Ovary (tissue), 7 donors: ENCODE measurements at regions not wholly inside any gene's neighbourhood (a gene's known extent, or its start where the extent isn't known, plus 50 kb on each side); places are given as distances from the start of the nearest gene placed in this dataset.

ENCODE experiments used
- DNase-seq, 5 donors: peaks; one replicate each; pipeline ENCODE4 v3.0.0-alpha.2; 2019 to 2020
- H3K27ac ChIP-seq, 2 donors: fragments of 200-600 bp; one replicate each; pipeline versions ENCODE4 v1.5.1 to v1.8.0; 2019 to 2022
- H3K27me3 ChIP-seq: fragments of 200-600 bp; one replicate; pipeline ENCODE4 v1.8.0; 2022
- H3K36me3 ChIP-seq: fragments of 200-600 bp; sonication (generic); one replicate; pipeline ENCODE4 v1.5.1; 2019
- H3K4me1 ChIP-seq: one replicate; pipeline ENCODE4 v1.8.1; 2013; ENCODE audit warnings: mild to moderate bottlenecking, moderate library complexity; ENCODE audit not compliant: insufficient read depth
- H3K4me3 ChIP-seq: fragments of 200-600 bp; sonication (generic); one replicate; pipeline ENCODE4 v1.5.1; 2017
- H3K9me3 ChIP-seq, 2 donors: fragments of 200-600 bp in 1 of 2; sonication (generic) in 1 of 2; one replicate each; pipeline versions ENCODE4 v1.5.1 to v1.8.1; 2013 to 2019; ENCODE audit warnings: mild to moderate bottlenecking in 1 of 2, moderate library complexity in 1 of 2
- EP300 ChIP-seq: sonication (generic); formaldehyde crosslinking; IDR thresholded peaks from one replicate; pipeline ENCODE4 v1.6.1; 2017; ENCODE audit warnings: antibody characterized with exemption
- POLR2A ChIP-seq: fragments of 450-650 bp; IDR thresholded peaks from one replicate; pipeline ENCODE4 v1.6.1; 2017; ENCODE audit warnings: antibody characterized with exemption, mild to moderate bottlenecking, moderate library complexity
- WGBS, 3 donors: extraction: QIAGEN DNeasy Blood & Tissue Kit in 1 of 3; methylation state at CpG; one replicate each; pipeline versions ENCODE4 v1.1.5 to v1.1.7; 2013 to 2017; 5-methylcytosine and 5-hydroxymethylcytosine counted together
- intact Hi-C, 4 donors: fragments of 100-400 bp; cut with DNase I; formaldehyde crosslinking; loops; one replicate each; pipeline versions ENCODE4 v1.11.0 to v1.15.1; 2022 to 2023
- TF ChIP-seq, protein P1 (sequence below), 3 donors: fragments of 450-650 bp in 2 of 3; fragments of 200-600 bp in 1 of 3; IDR thresholded peaks; one replicate each; pipeline versions ENCODE4 v1.5.1 to v1.8.0; 2016 to 2022; ENCODE audit warnings: antibody characterized with exemption in 3 of 3, mild to moderate bottlenecking in 1 of 3
- donor health status: DM: no; HTN: no; CAD: no; lungs with moderate emphysema.
- donor health status: DM: no; HTN: no; CAD: no.
- donor health status: Bipolar disorder and iron deficiency.
- donor health status: DM: no; HTN: no; CAD: no.
- donor health status: DM: yes; HTN: yes; CAD: no.

DNA sequence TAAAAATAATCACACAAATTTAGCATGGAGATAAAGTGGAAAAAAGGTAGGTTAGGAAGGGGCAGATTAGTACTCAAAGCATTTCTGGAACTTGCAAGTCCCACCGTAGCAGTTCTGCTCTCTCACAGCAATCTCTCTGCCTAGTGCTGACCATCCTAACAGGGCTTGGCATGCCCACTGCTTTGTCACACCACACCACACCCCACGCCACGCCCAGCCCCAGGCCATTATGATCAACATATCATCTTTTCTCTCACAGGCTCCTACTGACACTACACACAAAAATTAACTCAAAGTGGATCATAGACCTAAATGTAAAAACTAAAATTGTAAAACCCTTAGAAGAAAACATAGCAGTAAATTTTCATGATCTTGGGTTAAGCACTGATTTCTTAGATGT, 273.7 kb downstream of the DAD1 start:
- intact Hi-C loops = loop anchor here in 1 of 4 donors (10.0 kb wide), 1 partner anchor 59 kb away; no protein-coding TSS in a partner anchor
- H3K36me3 ChIP-seq = no peaks in the 10 kb centered on the region
- H3K27me3 ChIP-seq = no peaks in the 10 kb centered on the region
- TF ChIP-seq, protein P1, sequence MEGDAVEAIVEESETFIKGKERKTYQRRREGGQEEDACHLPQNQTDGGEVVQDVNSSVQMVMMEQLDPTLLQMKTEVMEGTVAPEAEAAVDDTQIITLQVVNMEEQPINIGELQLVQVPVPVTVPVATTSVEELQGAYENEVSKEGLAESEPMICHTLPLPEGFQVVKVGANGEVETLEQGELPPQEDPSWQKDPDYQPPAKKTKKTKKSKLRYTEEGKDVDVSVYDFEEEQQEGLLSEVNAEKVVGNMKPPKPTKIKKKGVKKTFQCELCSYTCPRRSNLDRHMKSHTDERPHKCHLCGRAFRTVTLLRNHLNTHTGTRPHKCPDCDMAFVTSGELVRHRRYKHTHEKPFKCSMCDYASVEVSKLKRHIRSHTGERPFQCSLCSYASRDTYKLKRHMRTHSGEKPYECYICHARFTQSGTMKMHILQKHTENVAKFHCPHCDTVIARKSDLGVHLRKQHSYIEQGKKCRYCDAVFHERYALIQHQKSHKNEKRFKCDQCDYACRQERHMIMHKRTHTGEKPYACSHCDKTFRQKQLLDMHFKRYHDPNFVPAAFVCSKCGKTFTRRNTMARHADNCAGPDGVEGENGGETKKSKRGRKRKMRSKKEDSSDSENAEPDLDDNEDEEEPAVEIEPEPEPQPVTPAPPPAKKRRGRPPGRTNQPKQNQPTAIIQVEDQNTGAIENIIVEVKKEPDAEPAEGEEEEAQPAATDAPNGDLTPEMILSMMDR (IDR thresholded peaks at IDR 0.05) = no peak
- TF ChIP-seq POLR2A (no peak), EP300 (no peak)
- no peak overlapping the region for H3K4me3 ChIP-seq
- H3K9me3 ChIP-seq = no peaks in the 10 kb centered on the region
- no peaks in the 10 kb centered on the region for H3K4me1 ChIP-seq
- no peak for DNase-seq
- H3K27ac ChIP-seq = no peak overlapping the region
- WGBS, 3 donors = 74 to 82% (median 80%) methylated on average over 3 of the region's 3 CpGs

DNA sequence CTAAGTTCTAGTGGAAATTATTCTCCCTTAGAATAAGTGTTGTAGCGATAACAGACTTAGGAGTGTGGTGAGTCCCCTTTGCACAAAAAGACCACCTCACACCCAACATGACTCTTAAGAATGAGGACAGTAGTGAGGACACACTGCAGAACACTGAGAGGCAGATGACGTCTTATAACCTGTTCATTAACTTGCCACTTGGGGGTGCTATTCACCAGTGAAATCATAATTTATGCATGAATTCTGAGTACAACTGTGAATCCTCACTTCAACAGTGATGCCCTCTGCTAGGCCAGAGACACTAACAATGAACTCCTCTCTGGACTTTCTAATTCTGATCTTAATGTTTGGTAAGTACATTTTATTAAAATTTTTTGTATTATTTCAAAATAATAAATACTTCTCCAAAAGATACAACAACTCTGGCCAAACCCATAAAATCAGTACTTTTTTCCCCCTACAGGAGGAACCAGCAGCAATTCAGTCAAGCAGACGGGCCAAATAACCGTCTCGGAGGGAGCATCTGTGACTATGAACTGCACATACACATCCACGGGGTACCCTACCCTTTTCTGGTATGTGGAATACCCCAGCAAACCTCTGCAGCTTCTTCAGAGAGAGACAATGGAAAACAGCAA, 274.7 kb downstream of the DAD1 start:
- WGBS, 3 donors = 39 to 44% (median 43%) methylated on average over 6 of the region's 6 CpGs
- Histone ChIP-seq H3K27me3 (no peaks in the 10 kb centered on the region), H3K27ac (no peak overlapping the region), H3K4me1 (no peaks in the 10 kb centered on the region), H3K4me3 (no peak overlapping the region), H3K9me3 (no peaks in the 10 kb centered on the region), H3K36me3 (no peaks in the 10 kb centered on the region)
- no peak for TF ChIP-seq POLR2A
- TF ChIP-seq, protein P1 (IDR thresholded peaks at IDR 0.05) = peak in 2 of 3 donors; percentile 14 to 22
- intact Hi-C loops = loop anchor here in 1 of 4 donors (10.0 kb wide), 1 partner anchor 60 kb away; no protein-coding TSS in a partner anchor
- DNase-seq = no peak

DNA sequence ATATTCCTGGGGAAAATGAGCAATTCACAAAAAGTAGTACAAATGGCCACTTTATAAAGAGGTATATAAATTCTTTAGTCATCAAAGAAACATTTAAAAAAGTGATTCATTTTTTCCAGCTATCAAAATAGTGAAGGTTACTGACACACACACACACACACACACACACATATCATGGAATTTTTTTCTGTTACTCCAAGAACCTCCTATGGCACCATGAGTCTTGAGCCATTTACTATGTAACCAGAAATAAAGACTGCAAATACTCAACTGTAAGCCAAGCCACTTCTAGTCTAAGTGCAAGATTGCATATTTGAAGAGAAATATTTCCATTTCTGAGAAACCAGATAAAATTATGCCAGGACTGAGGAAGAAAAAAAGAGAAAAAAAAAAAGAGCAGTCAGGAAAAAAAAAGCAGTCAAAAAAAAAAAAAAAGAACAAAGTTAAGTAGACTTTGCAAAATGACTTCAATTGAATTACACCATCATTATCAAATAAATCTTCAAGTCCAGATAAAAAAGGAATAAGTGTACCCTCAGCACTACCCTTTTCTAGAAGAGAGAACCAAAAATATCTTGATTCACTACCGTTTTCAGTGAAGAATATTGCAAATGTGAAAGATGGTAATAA, 275.7 kb downstream of the DAD1 start:
- DNase-seq = no peak
- Histone ChIP-seq H3K4me3 (no peak overlapping the region), H3K27me3 (no peaks in the 10 kb centered on the region), H3K4me1 (no peaks in the 10 kb centered on the region), H3K9me3 (no peaks in the 10 kb centered on the region), H3K36me3 (no peaks in the 10 kb centered on the region), H3K27ac (no peak overlapping the region)
- WGBS, 3 donors = 24 to 44% (median 24%) methylated on average over 1 of the region's 1 CpG
- intact Hi-C loops = loop anchor here in 1 of 4 donors (10.0 kb wide), 1 partner anchor 62 kb away; no protein-coding TSS in a partner anchor
- TF ChIP-seq POLR2A (no peak), EP300 (no peak)
- TF ChIP-seq, protein P1 (IDR thresholded peaks at IDR 0.05) = no peak

DNA sequence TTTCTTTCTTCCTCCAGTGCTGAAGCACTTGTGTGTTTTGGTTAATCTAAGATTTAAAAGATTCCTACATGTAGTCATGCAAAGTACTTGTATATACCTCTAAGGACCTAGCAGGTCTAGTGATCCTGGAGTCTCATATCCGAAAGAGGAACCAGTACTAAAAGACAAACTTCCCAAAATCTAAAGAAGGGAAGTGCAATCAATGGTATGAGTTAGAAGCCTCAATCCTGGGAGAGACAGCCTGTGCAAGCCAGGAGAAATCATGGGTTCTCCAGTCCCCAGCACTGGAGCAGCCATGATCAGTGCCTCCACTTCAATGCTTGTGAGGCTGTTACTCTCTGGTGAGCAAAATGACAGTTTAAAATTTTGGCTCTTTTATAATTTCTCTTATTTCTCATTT, 277.4 kb downstream of the DAD1 start:
- Histone ChIP-seq H3K4me1 (no peaks in the 10 kb centered on the region), H3K9me3 (no peaks in the 10 kb centered on the region), H3K27me3 (no peaks in the 10 kb centered on the region), H3K4me3 (no peak overlapping the region), H3K27ac (no peak overlapping the region), H3K36me3 (no peaks in the 10 kb centered on the region)
- 82 to 88% (median 87%) methylated on average over 1 of the region's 1 CpG for WGBS, 3 donors
- TF ChIP-seq, protein P1 (IDR thresholded peaks at IDR 0.05) = no peak
- no peak for TF ChIP-seq POLR2A
- TF ChIP-seq EP300 = no peak
- DNase-seq = no peak
- intact Hi-C loops = loop anchor here in 1 of 4 donors (10.0 kb wide), 1 partner anchor 63 kb away; no protein-coding TSS in a partner anchor
